Loucy (cell line): ENCODE measurements at regions not wholly inside any gene's neighbourhood (a gene's known extent, or its start where the extent isn't known, plus 50 kb on each side); places are given as distances from the start of the nearest gene placed in this dataset.

Source experiments
- H2AFZ ChIP-seq: fragments of 200-600 bp; sonication (generic); 2 replicates; pipeline ENCODE4 v1.6.0; 2016; ENCODE audit warnings: antibody characterized with exemption, mild to moderate bottlenecking, low read length, moderate library complexity
- H3F3A ChIP-seq: fragments of 200-600 bp; 2 replicates; pipeline ENCODE4 v1.6.0; 2016; ENCODE audit warnings: antibody characterized with exemption, low read depth, mild to moderate bottlenecking
- H3K27me3 ChIP-seq: fragments of 200-600 bp; sonication (generic); 2 replicates; pipeline ENCODE4 v1.6.1; 2014; ENCODE audit warnings: low read length, mild to moderate bottlenecking; ENCODE audit not compliant: insufficient read depth, poor library complexity, severe bottlenecking
- H3K36me3 ChIP-seq: fragments of 200-600 bp; sonication (generic); 2 replicates; pipeline ENCODE4 v1.6.1; 2016; ENCODE audit warnings: low read length; ENCODE audit not compliant: insufficient read depth
- H3K4me1 ChIP-seq: fragments of 200-600 bp; sonication (generic); 2 replicates; pipeline ENCODE4 v1.5.1; 2014; ENCODE audit warnings: low read length, mild to moderate bottlenecking; ENCODE audit not compliant: insufficient read depth, poor library complexity, severe bottlenecking
- H3K4me2 ChIP-seq: fragments of 200-600 bp; sonication (generic); 2 replicates; pipeline ENCODE4 v1.6.0; 2014; ENCODE audit warnings: antibody characterized with exemption, low read length, low read depth, mild to moderate bottlenecking; ENCODE audit not compliant: poor library complexity, severe bottlenecking
- H3K4me3 ChIP-seq: fragments of 200-600 bp; sonication (generic); 2 replicates; pipeline ENCODE4 v1.5.1; 2014; ENCODE audit warnings: low read length, mild to moderate bottlenecking, mixed read lengths; ENCODE audit not compliant: poor library complexity, severe bottlenecking
- H3K79me2 ChIP-seq: fragments of 200-600 bp; sonication (generic); 2 replicates; pipeline ENCODE4 v1.6.1; 2014; ENCODE audit warnings: low read length; ENCODE audit not compliant: insufficient read depth
- H3K9ac ChIP-seq: fragments of 200-600 bp; sonication (generic); 2 replicates; pipeline ENCODE4 v1.6.0; 2014; ENCODE audit warnings: mild to moderate bottlenecking, low read depth, low read length, moderate library complexity; ENCODE audit not compliant: poor library complexity, severe bottlenecking
- H3K9me2 ChIP-seq: fragments of 200-600 bp; sonication (generic); replicated peaks from 2 replicates; pipeline ENCODE4 v1.6.1; 2016; ENCODE audit warnings: low read depth, low read length, mixed read lengths
- H3K9me3 ChIP-seq: fragments of 200-600 bp; sonication (generic); 2 replicates; pipeline ENCODE4 v1.6.1; 2014; ENCODE audit warnings: mild to moderate bottlenecking, antibody characterized with exemption, low read length, low read depth; ENCODE audit not compliant: insufficient read depth
- H4K20me1 ChIP-seq: fragments of 200-600 bp; sonication (generic); 2 replicates; pipeline ENCODE4 v1.6.0; 2014; ENCODE audit warnings: antibody characterized with exemption, low read length, mild to moderate bottlenecking; ENCODE audit not compliant: insufficient read depth, poor library complexity, severe bottlenecking
- EZH2phosphoT487 ChIP-seq: fragments of 200-600 bp; IDR thresholded peaks from 2 replicates; pipeline ENCODE4 v1.6.1; 2018; ENCODE audit warnings: antibody characterized with exemption, mild to moderate bottlenecking, moderate library complexity, borderline replicate concordance
- TF ChIP-seq, protein P1 (sequence below): fragments of 200-600 bp; sonication (generic); conservative IDR thresholded peaks from 2 replicates; pipeline ENCODE4 v1.5.1; 2014; ENCODE audit warnings: mild to moderate bottlenecking, antibody characterized with exemption, low read length

DNA sequence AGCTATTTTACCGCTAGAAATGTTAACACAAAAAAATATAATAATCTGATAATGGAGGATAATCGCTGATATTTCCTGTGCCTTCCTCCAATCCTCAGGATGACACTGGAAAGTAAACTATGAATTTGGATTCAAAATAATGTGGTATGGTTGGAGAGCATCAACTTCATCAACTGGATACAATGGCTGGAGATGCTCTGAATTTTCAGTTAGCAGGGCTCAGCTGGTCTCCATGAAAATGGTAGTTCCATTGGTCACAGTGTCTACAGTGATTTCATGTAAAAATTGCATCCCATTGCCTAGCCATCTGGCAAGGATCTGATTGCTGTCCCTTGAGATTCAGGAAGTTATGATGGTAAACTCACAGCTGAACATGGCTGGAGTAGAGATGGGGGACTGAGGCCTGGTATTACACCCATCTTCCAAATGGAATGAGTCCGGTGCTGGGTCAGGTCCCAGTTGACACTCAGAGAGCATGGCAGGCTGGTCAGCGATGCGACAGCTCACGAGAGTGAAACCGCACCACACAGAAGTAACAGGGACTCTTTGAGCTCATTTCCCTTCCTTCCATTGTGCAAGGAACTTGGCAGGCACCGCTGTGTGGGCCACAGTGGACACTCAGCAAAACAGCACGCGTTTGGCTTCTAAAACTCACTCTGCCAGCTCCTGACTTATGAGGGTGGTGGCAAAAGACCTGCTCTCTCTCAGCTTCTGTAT, 142.4 kb upstream of the TNFAIP3 start:
- Histone ChIP-seq H2AFZ (no peak overlapping the region), H3K27me3 (no peaks in the 10 kb centered on the region), H3K79me2 (no peaks in the 10 kb centered on the region), H3K4me1 (peaks cover 13% of the 10 kb centered on the region), H3K4me3 (no peak overlapping the region), H3K9me2 (no peaks in the 10 kb centered on the region), H3K9ac (no peak overlapping the region), H4K20me1 (no peaks in the 10 kb centered on the region), H3K36me3 (no peaks in the 10 kb centered on the region), H3F3A (no peaks in the 10 kb centered on the region), H3K9me3 (no peaks in the 10 kb centered on the region), H3K4me2 (no peak overlapping the region)
- TF ChIP-seq, protein P1, sequence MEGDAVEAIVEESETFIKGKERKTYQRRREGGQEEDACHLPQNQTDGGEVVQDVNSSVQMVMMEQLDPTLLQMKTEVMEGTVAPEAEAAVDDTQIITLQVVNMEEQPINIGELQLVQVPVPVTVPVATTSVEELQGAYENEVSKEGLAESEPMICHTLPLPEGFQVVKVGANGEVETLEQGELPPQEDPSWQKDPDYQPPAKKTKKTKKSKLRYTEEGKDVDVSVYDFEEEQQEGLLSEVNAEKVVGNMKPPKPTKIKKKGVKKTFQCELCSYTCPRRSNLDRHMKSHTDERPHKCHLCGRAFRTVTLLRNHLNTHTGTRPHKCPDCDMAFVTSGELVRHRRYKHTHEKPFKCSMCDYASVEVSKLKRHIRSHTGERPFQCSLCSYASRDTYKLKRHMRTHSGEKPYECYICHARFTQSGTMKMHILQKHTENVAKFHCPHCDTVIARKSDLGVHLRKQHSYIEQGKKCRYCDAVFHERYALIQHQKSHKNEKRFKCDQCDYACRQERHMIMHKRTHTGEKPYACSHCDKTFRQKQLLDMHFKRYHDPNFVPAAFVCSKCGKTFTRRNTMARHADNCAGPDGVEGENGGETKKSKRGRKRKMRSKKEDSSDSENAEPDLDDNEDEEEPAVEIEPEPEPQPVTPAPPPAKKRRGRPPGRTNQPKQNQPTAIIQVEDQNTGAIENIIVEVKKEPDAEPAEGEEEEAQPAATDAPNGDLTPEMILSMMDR: no peak
- TF ChIP-seq EZH2phosphoT487: no peak

DNA sequence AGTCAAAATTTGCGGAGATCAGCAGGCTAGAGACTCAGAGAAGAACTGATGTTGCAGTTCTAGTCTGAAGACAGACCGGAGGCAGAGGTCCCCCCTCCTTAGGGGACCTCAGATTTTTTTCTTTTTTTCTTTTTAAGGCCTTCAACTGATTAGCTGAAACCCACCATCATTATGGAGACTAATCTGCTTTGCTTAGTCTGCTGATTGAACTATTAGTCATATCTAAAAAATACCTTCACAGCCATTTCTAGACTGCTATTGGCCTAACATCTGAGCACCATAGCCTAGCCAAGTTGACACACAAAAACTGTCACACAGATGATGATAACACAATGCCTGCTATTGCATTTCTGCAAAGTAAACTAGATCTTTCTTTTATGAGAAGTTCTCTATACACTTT, 141.1 kb upstream of the TNFAIP3 start:
- H3K9me3 ChIP-seq: no peaks in the 10 kb centered on the region
- peaks cover 13% of the 10 kb centered on the region for H3K4me1 ChIP-seq
- no peaks in the 10 kb centered on the region for H3K36me3 ChIP-seq
- no peak overlapping the region for H3K9ac ChIP-seq
- TF ChIP-seq, protein P1: no peak
- no peak for TF ChIP-seq EZH2phosphoT487
- no peak overlapping the region for H2AFZ ChIP-seq
- no peak overlapping the region for H3K4me2 ChIP-seq
- H3F3A ChIP-seq: no peaks in the 10 kb centered on the region
- H3K4me3 ChIP-seq: no peak overlapping the region
- H3K27me3 ChIP-seq: no peaks in the 10 kb centered on the region
- H3K9me2 ChIP-seq: no peaks in the 10 kb centered on the region
- no peaks in the 10 kb centered on the region for H3K79me2 ChIP-seq
- no peaks in the 10 kb centered on the region for H4K20me1 ChIP-seq

DNA sequence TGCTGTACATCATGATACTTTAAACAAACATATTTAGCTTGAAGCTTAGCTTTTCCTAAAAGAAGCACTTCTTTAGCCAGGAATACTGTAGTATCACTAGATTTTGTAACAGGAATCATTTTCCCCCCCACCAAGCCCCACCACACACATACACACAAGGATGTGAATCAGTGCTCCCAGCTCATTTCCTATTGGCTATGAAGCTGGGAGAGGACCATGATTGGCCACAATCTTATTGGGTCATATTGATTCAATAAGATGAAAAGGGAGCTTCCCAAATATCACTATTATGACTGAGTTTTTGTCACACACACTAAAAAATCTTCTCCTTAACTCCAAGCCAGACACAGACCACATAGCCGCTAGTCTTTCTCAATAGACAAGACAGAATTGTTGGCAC, 140.5 kb upstream of the TNFAIP3 start:
- no peaks in the 10 kb centered on the region for H3F3A ChIP-seq
- H3K4me3 ChIP-seq: no peak overlapping the region
- H4K20me1 ChIP-seq: no peaks in the 10 kb centered on the region
- H3K27me3 ChIP-seq: no peaks in the 10 kb centered on the region
- no peak overlapping the region for H2AFZ ChIP-seq
- no peaks in the 10 kb centered on the region for H3K9me3 ChIP-seq
- H3K4me2 ChIP-seq: no peak overlapping the region
- no peak overlapping the region for H3K9ac ChIP-seq
- TF ChIP-seq EZH2phosphoT487: no peak
- TF ChIP-seq, protein P1: no peak
- H3K79me2 ChIP-seq: no peaks in the 10 kb centered on the region
- H3K9me2 ChIP-seq: no peaks in the 10 kb centered on the region
- peaks cover 13% of the 10 kb centered on the region for H3K4me1 ChIP-seq
- H3K36me3 ChIP-seq: no peaks in the 10 kb centered on the region
